Glutamatergic neuron (in vitro differentiated cells): ENCODE measurements at regions not wholly inside any gene's neighbourhood (a gene's known extent, or its start where the extent isn't known, plus 50 kb on each side); places are given as distances from the start of the nearest gene placed in this dataset.

Source experiments
- DNase-seq: peaks from one replicate; pipeline ENCODE4 v3.0.0; 2022
- H3K27ac Mint-ChIP-seq: one replicate; pipeline ENCODE4 v1.8.0; 2020; ENCODE audit warnings: mild to moderate bottlenecking, mixed read lengths, inconsistent platforms; ENCODE audit not compliant: unreplicated experiment
- H3K27me3 Mint-ChIP-seq: one replicate; pipeline ENCODE4 v1.8.0; 2020; ENCODE audit warnings: mild to moderate bottlenecking, moderate library complexity, mixed read lengths, inconsistent platforms; ENCODE audit not compliant: unreplicated experiment
- H3K36me3 Mint-ChIP-seq: one replicate; pipeline ENCODE4 v1.8.0; 2020; ENCODE audit warnings: mild to moderate bottlenecking, mixed read lengths, inconsistent platforms; ENCODE audit not compliant: unreplicated experiment
- H3K4me1 Mint-ChIP-seq: one replicate; pipeline ENCODE4 v1.8.0; 2020; ENCODE audit warnings: mild to moderate bottlenecking, low read depth, mixed read lengths, inconsistent platforms; ENCODE audit not compliant: unreplicated experiment
- H3K4me3 Mint-ChIP-seq: one replicate; pipeline ENCODE4 v1.8.0; 2020; ENCODE audit warnings: mild to moderate bottlenecking, mixed read lengths, inconsistent platforms; ENCODE audit not compliant: unreplicated experiment
- H3K9me3 Mint-ChIP-seq: one replicate; pipeline ENCODE4 v1.8.0; 2020; ENCODE audit warnings: mild to moderate bottlenecking, moderate library complexity, mixed read lengths, inconsistent platforms; ENCODE audit not compliant: unreplicated experiment
- TF ChIP-seq, protein P1 (sequence below): fragments of 200-600 bp; sonication (generic); IDR thresholded peaks from one replicate; pipeline ENCODE4 v1.5.0; 2021; ENCODE audit not compliant: partially characterized antibody, unreplicated experiment

- Mint-ChIP-seq H3K36me3 (peaks cover 5% of the 10 kb centered on the region), H3K4me3 (no peak overlapping the region), H3K27me3 (peaks cover 2% of the 10 kb centered on the region), H3K27ac (no peak overlapping the region), H3K4me1 (peaks cover 16% of the 10 kb centered on the region), H3K9me3 (peaks cover 4% of the 10 kb centered on the region)
- DNase-seq: no peak
- TF ChIP-seq, protein P1, sequence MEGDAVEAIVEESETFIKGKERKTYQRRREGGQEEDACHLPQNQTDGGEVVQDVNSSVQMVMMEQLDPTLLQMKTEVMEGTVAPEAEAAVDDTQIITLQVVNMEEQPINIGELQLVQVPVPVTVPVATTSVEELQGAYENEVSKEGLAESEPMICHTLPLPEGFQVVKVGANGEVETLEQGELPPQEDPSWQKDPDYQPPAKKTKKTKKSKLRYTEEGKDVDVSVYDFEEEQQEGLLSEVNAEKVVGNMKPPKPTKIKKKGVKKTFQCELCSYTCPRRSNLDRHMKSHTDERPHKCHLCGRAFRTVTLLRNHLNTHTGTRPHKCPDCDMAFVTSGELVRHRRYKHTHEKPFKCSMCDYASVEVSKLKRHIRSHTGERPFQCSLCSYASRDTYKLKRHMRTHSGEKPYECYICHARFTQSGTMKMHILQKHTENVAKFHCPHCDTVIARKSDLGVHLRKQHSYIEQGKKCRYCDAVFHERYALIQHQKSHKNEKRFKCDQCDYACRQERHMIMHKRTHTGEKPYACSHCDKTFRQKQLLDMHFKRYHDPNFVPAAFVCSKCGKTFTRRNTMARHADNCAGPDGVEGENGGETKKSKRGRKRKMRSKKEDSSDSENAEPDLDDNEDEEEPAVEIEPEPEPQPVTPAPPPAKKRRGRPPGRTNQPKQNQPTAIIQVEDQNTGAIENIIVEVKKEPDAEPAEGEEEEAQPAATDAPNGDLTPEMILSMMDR: no peak
Measured at GRCh38 chr3:177608443-177608842, 411.2 kb upstream of the TBL1XR1 start.

DNA sequence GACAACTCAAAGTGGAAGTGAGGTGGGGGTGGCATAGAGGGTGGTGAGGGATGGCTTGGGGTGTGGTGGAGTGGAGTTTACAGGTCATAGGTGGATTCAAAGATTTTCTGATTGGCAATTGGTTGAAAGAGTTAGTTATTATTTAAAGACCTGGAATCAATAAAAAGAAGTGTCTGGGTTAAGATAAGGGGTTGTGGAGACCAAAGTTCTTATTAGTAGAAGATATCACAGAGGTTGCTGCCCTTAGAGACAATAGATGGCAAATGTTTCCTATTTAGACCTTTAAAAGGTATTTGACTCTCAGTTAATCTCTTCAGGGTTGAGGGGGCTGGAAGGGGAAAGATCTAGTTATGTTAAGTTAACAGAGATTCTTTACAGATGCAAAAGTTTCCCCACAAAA lies 412.3 kb upstream of the TBL1XR1 start:
- H3K9me3 Mint-ChIP-seq: peaks cover 4% of the 10 kb centered on the region
- TF ChIP-seq, protein P1: no peak
- no peak for DNase-seq
- no peak overlapping the region for H3K4me3 Mint-ChIP-seq
- H3K36me3 Mint-ChIP-seq: peaks cover 5% of the 10 kb centered on the region
- no peak overlapping the region for H3K27ac Mint-ChIP-seq
- peaks cover 2% of the 10 kb centered on the region for H3K27me3 Mint-ChIP-seq
- H3K4me1 Mint-ChIP-seq: peaks cover 14% of the 10 kb centered on the region

GRCh38 chr3:177610262-177610661 lies 413.0 kb upstream of the TBL1XR1 start:
- no peak overlapping the region for H3K4me3 Mint-ChIP-seq
- TF ChIP-seq, protein P1: no peak
- no peak for DNase-seq
- H3K27ac Mint-ChIP-seq: no peak overlapping the region
- H3K36me3 Mint-ChIP-seq: no peaks in the 10 kb centered on the region
- H3K4me1 Mint-ChIP-seq: peaks cover 14% of the 10 kb centered on the region
- H3K9me3 Mint-ChIP-seq: peaks cover 2% of the 10 kb centered on the region
- no peaks in the 10 kb centered on the region for H3K27me3 Mint-ChIP-seq

DNA sequence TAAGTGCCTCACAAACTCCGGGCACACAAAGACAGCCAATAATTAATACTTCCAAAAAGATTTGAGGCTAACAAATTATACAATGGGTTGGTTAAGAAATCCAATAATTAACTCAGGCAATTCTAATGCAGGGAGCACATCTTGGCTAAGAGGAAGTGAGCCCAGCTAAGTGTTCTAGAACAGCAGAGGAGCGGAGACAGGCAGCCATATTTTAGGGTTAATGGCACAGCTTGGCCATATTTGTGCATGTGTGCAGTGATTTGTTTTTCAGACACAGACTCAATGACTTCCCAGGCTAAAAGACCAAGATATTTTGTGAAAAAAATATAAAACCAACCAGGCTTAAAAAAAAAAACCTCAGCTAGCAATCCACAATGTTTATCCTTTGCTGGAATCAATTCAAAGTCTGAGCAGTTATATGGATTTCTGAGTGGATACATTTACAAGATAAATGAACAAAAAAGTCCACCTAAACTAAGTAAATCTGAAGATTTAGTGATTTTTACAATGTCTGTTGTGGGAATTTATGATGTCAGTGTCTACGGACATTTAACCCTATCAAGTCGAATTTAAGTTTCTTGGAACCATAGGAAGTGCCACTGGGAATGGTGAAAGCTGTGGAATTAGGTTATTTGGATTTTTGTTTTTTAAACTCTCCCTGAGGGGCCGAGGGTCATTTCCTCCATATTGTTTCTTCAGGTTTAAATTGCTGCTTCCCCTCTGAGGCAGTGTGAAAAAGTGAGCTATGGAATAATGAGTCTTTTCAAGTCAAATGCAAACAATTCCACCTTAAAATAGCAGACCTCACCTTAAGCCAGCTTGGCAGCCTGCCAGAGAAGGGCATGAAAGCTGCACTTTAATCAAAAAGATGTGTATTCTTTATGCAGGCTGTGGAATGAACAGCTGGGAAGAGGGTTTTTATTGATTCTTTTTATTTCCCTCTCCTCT lies 413.7 kb upstream of the TBL1XR1 start:
- Mint-ChIP-seq H3K4me3 (peak overlapping the region; percentile 15), H3K9me3 (peaks cover 2% of the 10 kb centered on the region), H3K27me3 (no peaks in the 10 kb centered on the region), H3K36me3 (no peaks in the 10 kb centered on the region), H3K4me1 (peaks cover 14% of the 10 kb centered on the region), H3K27ac (no peak overlapping the region)
- TF ChIP-seq, protein P1: no peak
- DNase-seq: no peak

DNA sequence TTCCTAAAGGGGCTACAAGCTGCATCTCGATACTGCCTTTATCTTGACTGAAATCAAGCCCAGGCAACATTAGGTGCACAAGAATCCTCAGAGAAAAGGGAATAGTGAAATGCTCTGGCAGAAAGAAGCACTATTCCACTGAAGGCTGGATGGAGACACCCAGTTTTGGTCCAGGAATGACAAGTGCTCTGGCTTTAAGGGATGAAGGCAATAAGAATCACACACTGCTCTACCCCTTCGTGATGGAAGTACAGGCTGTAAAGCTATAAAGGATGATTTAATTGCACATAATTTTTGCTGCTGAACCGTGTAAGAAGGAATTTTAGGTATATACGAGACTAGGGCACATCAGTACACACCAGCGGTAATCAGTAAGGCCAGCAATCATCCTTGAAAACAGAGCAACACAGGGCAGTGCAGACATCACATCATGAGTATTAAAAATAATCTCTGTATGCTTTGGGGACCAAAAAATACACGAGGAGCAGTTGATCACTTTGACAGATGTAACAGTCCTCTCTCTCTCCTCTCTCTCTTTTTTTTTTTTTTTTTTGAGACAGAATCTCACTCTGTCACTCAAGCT lies 414.6 kb upstream of the TBL1XR1 start:
- Mint-ChIP-seq H3K36me3 (no peaks in the 10 kb centered on the region), H3K4me1 (peaks cover 14% of the 10 kb centered on the region), H3K4me3 (no peak overlapping the region), H3K27ac (no peak overlapping the region), H3K27me3 (no peaks in the 10 kb centered on the region), H3K9me3 (peaks cover 2% of the 10 kb centered on the region)
- TF ChIP-seq, protein P1: no peak
- DNase-seq: no peak
